HL-60 (cell line): ENCODE measurements at regions not wholly inside any gene's neighbourhood (a gene's known extent, or its start where the extent isn't known, plus 50 kb on each side); places are given as distances from the start of the nearest gene placed in this dataset.

Source experiments
- CTCF ChIP-seq: IDR thresholded peaks from one replicate; pipeline ENCODE4 v1.5.1; 2011; ENCODE audit warnings: low read length, control low read depth, inconsistent platforms; ENCODE audit not compliant: insufficient read depth
- GABPA ChIP-seq: IDR thresholded peaks from 2 replicates; pipeline ENCODE4 v1.6.1; 2012; ENCODE audit warnings: low read depth
- POLR2AphosphoS5 ChIP-seq: IDR thresholded peaks from 2 replicates; pipeline ENCODE4 v1.6.1; 2012; ENCODE audit warnings: low read depth
- REST ChIP-seq: IDR thresholded peaks from 2 replicates; pipeline ENCODE4 v1.6.1; 2012; ENCODE audit warnings: low read depth; ENCODE audit not compliant: insufficient replicate concordance

- TF ChIP-seq CTCF (no peak), REST (no peak), POLR2AphosphoS5 (no peak), GABPA (no peak)
These were observed 285.0 kb downstream of the SHOX start for GRCh38 chrX:915427-916229.
